ENCODE measurements at regions not wholly inside any gene's neighbourhood (a gene's known extent, or its start where the extent isn't known, plus 50 kb on each side); places are given as distances from the start of the nearest gene placed in this dataset.

DNA sequence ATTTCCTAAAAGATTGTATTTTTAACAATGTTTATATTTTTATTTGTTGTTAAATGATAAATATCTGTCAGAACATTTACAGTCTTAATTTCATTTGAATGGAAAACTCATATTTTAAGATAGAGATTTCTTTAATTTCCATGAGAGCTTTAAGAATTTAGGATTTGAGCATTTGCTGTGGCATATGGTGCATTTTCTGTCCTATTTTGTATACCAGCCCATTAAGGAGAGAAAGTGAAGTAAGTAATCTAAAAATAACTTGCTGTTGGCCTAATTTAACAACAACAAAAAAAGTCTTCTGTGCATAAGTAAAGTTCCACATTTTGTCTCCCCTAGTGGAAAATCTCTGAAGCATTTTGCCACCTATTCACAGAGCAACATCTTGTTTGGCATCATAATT lies 190.9 kb upstream of the PPP1R3A start:
- no peak for FAIRE-seq
- DNase-seq (ENCODE audit: insufficient read length, low spot score), result no peak
- no peak for TF ChIP-seq PAX5 (IDR thresholded peaks at IDR 0.05; ENCODE audit: insufficient read depth, low read length, severe bottlenecking)
- no peak for TF ChIP-seq SPI1 (IDR thresholded peaks at IDR 0.05; ENCODE audit: low read depth, low read length)
- no peak for TF ChIP-seq POU2F2 (IDR thresholded peaks at IDR 0.05; ENCODE audit: low read depth, low read length)
- TF ChIP-seq POLR2AphosphoS5 (IDR thresholded peaks at IDR 0.05; ENCODE audit: low read depth, low read length), result no peak
- no peak for TF ChIP-seq TAF1 (IDR thresholded peaks at IDR 0.05; ENCODE audit: low read depth, low read length)
- TF ChIP-seq POLR2A (IDR thresholded peaks at IDR 0.05; ENCODE audit: low read depth, low read length), result no peak

- TF ChIP-seq SPI1 (IDR thresholded peaks at IDR 0.05; ENCODE audit: low read depth, low read length) (no peak), POU2F2 (IDR thresholded peaks at IDR 0.05; ENCODE audit: low read depth, low read length) (no peak), POLR2AphosphoS5 (IDR thresholded peaks at IDR 0.05; ENCODE audit: low read depth, low read length) (no peak), POLR2A (IDR thresholded peaks at IDR 0.05; ENCODE audit: low read depth, low read length) (no peak), PAX5 (IDR thresholded peaks at IDR 0.05; ENCODE audit: insufficient read depth, low read length, severe bottlenecking) (no peak), TAF1 (IDR thresholded peaks at IDR 0.05; ENCODE audit: low read depth, low read length) (no peak)
- FAIRE-seq (no peak), DNase-seq (ENCODE audit: insufficient read length, low spot score) (no peak)
Observed at GRCh38 chr7:114109304-114109703, 190.5 kb upstream of the PPP1R3A start.

DNA sequence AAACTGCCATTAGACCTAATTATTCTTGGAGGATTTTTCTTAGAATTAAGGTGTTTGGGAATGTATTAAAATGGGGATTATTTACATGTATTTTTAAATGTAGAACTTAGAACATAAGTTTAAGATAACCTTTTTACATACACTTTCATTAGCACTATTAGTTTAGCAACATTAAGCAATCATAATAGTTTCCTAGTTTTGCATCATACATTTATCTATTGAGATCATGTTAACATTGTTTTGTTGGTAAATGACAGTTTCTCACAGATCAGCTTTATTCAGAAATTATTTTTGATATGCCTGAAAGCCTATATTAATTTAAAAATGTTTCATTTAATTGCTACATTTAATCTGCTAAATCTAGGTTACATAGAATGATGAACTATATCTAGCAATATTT lies 189.7 kb upstream of the PPP1R3A start:
- TF ChIP-seq POLR2AphosphoS5 (IDR thresholded peaks at IDR 0.05; ENCODE audit: low read depth, low read length) (no peak), TAF1 (IDR thresholded peaks at IDR 0.05; ENCODE audit: low read depth, low read length) (no peak), SPI1 (IDR thresholded peaks at IDR 0.05; ENCODE audit: low read depth, low read length) (no peak), POLR2A (IDR thresholded peaks at IDR 0.05; ENCODE audit: low read depth, low read length) (no peak), PAX5 (IDR thresholded peaks at IDR 0.05; ENCODE audit: insufficient read depth, low read length, severe bottlenecking) (no peak), POU2F2 (IDR thresholded peaks at IDR 0.05; ENCODE audit: low read depth, low read length) (no peak)
- FAIRE-seq (no peak), DNase-seq (ENCODE audit: insufficient read length, low spot score) (no peak)

GRCh38 chr7:114107522-114107921 lies 188.7 kb upstream of the PPP1R3A start:
- FAIRE-seq (no peak), DNase-seq (ENCODE audit: insufficient read length, low spot score) (no peak)
- TF ChIP-seq SPI1 (IDR thresholded peaks at IDR 0.05; ENCODE audit: low read depth, low read length) (no peak), PAX5 (IDR thresholded peaks at IDR 0.05; ENCODE audit: insufficient read depth, low read length, severe bottlenecking) (no peak)

DNA sequence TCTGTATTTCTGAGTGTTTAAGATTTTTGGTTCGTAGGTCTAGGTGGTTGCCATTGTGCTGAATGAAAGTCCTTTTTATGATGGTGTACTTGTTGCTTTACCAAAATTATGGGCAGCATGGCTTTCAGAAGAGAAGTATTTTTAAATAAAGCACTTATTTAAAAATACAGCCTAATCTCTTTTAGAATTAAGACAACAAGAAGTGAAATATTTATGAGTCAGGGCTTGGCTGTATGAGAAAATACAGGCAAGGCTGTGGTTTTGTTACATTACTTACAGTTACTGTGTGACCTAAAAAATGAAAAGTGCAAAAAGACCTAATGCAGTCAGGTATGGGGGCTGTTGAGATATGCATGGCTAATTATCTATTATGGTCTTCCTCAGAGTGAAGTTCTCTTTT lies 185.2 kb upstream of the PPP1R3A start:
- no peak for DNase-seq (ENCODE audit: insufficient read length, low spot score)
- no peak for FAIRE-seq
- TF ChIP-seq POU2F2 (IDR thresholded peaks at IDR 0.05; ENCODE audit: low read depth, low read length) (no peak), POLR2AphosphoS5 (IDR thresholded peaks at IDR 0.05; ENCODE audit: low read depth, low read length) (no peak), POLR2A (IDR thresholded peaks at IDR 0.05; ENCODE audit: low read depth, low read length) (no peak), SPI1 (IDR thresholded peaks at IDR 0.05; ENCODE audit: low read depth, low read length) (no peak), TAF1 (IDR thresholded peaks at IDR 0.05; ENCODE audit: low read depth, low read length) (no peak), PAX5 (IDR thresholded peaks at IDR 0.05; ENCODE audit: insufficient read depth, low read length, severe bottlenecking) (no peak)

- FAIRE-seq, result no peak
- TF ChIP-seq POLR2AphosphoS5 (IDR thresholded peaks at IDR 0.05; ENCODE audit: low read depth, low read length), result no peak
- no peak for TF ChIP-seq POLR2A (IDR thresholded peaks at IDR 0.05; ENCODE audit: low read depth, low read length)
- no peak for TF ChIP-seq POU2F2 (IDR thresholded peaks at IDR 0.05; ENCODE audit: low read depth, low read length)
- TF ChIP-seq PAX5 (IDR thresholded peaks at IDR 0.05; ENCODE audit: insufficient read depth, low read length, severe bottlenecking), result no peak
- TF ChIP-seq TAF1 (IDR thresholded peaks at IDR 0.05; ENCODE audit: low read depth, low read length), result no peak
- no peak for TF ChIP-seq SPI1 (IDR thresholded peaks at IDR 0.05; ENCODE audit: low read depth, low read length)
- DNase-seq (ENCODE audit: insufficient read length, low spot score), result no peak
Observed at GRCh38 chr7:114102996-114103395, 184.2 kb upstream of the PPP1R3A start.

- TF ChIP-seq SPI1 (IDR thresholded peaks at IDR 0.05; ENCODE audit: low read depth, low read length) (no peak), POLR2AphosphoS5 (IDR thresholded peaks at IDR 0.05; ENCODE audit: low read depth, low read length) (no peak), TAF1 (IDR thresholded peaks at IDR 0.05; ENCODE audit: low read depth, low read length) (no peak), POLR2A (IDR thresholded peaks at IDR 0.05; ENCODE audit: low read depth, low read length) (no peak), POU2F2 (IDR thresholded peaks at IDR 0.05; ENCODE audit: low read depth, low read length) (no peak), PAX5 (IDR thresholded peaks at IDR 0.05; ENCODE audit: insufficient read depth, low read length, severe bottlenecking) (no peak)
- DNase-seq (ENCODE audit: insufficient read length, low spot score) (no peak), FAIRE-seq (no peak)
Observed at GRCh38 chr7:114102131-114102530, 183.3 kb upstream of the PPP1R3A start.

- DNase-seq (ENCODE audit: insufficient read length, low spot score), result no peak
- FAIRE-seq, result no peak
- no peak for TF ChIP-seq TAF1 (IDR thresholded peaks at IDR 0.05; ENCODE audit: low read depth, low read length)
- TF ChIP-seq PAX5 (IDR thresholded peaks at IDR 0.05; ENCODE audit: insufficient read depth, low read length, severe bottlenecking), result no peak
- TF ChIP-seq POU2F2 (IDR thresholded peaks at IDR 0.05; ENCODE audit: low read depth, low read length), result no peak
- no peak for TF ChIP-seq POLR2A (IDR thresholded peaks at IDR 0.05; ENCODE audit: low read depth, low read length)
- no peak for TF ChIP-seq SPI1 (IDR thresholded peaks at IDR 0.05; ENCODE audit: low read depth, low read length)
- TF ChIP-seq POLR2AphosphoS5 (IDR thresholded peaks at IDR 0.05; ENCODE audit: low read depth, low read length), result no peak
Observed at GRCh38 chr7:114100810-114101209, 182.0 kb upstream of the PPP1R3A start.

- DNase-seq (ENCODE audit: insufficient read length, low spot score) (no peak), FAIRE-seq (no peak)
- TF ChIP-seq PAX5 (IDR thresholded peaks at IDR 0.05; ENCODE audit: insufficient read depth, low read length, severe bottlenecking) (no peak), POU2F2 (IDR thresholded peaks at IDR 0.05; ENCODE audit: low read depth, low read length) (no peak), POLR2AphosphoS5 (IDR thresholded peaks at IDR 0.05; ENCODE audit: low read depth, low read length) (no peak), SPI1 (IDR thresholded peaks at IDR 0.05; ENCODE audit: low read depth, low read length) (no peak), POLR2A (IDR thresholded peaks at IDR 0.05; ENCODE audit: low read depth, low read length) (no peak), TAF1 (IDR thresholded peaks at IDR 0.05; ENCODE audit: low read depth, low read length) (no peak)
Observed at GRCh38 chr7:114099337-114099736, 180.5 kb upstream of the PPP1R3A start.

GRCh38 chr7:114095885-114096284 lies 177.1 kb upstream of the PPP1R3A start:
- FAIRE-seq (no peak), DNase-seq (ENCODE audit: insufficient read length, low spot score) (no peak)
- TF ChIP-seq PAX5 (IDR thresholded peaks at IDR 0.05; ENCODE audit: insufficient read depth, low read length, severe bottlenecking), result no peak
- TF ChIP-seq POLR2A (IDR thresholded peaks at IDR 0.05; ENCODE audit: low read depth, low read length), result no peak
- no peak for TF ChIP-seq POLR2AphosphoS5 (IDR thresholded peaks at IDR 0.05; ENCODE audit: low read depth, low read length)
- TF ChIP-seq SPI1 (IDR thresholded peaks at IDR 0.05; ENCODE audit: low read depth, low read length), result no peak

Data from GM12891 (cell line).